Activated naive CD4-positive, alpha-beta T cell treated with Interleukin-2 at 50 U/mL for 16 hours (primary cell): ENCODE measurements at regions not wholly inside any gene's neighbourhood (a gene's known extent, or its start where the extent isn't known, plus 50 kb on each side); places are given as distances from the start of the nearest gene placed in this dataset.

Source experiments
- DNase-seq: peaks from one replicate; pipeline ENCODE4 v3.0.0-alpha.2; 2020

GRCh38 chr15:96268442-96269204 lies 61.9 kb upstream of the NR2F2 start:
- no peak for DNase-seq

GRCh38 chr15:96270581-96271172 lies 59.8 kb upstream of the NR2F2 start:
- no peak for DNase-seq

GRCh38 chr15:96272427-96272826 lies 58.1 kb upstream of the NR2F2 start:
- DNase-seq: no peak

- DNase-seq: no peak
Measured at GRCh38 chr15:96273317-96274086, 57.0 kb upstream of the NR2F2 start.

GRCh38 chr15:96274087-96274440 lies 56.4 kb upstream of the NR2F2 start:
- no peak for DNase-seq

GRCh38 chr15:96274698-96275097 lies 55.8 kb upstream of the NR2F2 start:
- no peak for DNase-seq

- DNase-seq: no peak
Measured at GRCh38 chr15:96276438-96277210, 53.9 kb upstream of the NR2F2 start.
